Thyroid gland (tissue), 4 donors: ENCODE measurements at regions not wholly inside any gene's neighbourhood (a gene's known extent, or its start where the extent isn't known, plus 50 kb on each side); places are given as distances from the start of the nearest gene placed in this dataset.

Experiments
- DNase-seq, 2 donors: peaks; one replicate each; pipeline ENCODE4 v3.0.0-alpha.2; 2019
- H3K27ac ChIP-seq, 3 donors: fragments of 200-600 bp; sonication (generic); 1 replicate in 2 of 3; 2 replicates in 1 of 3; pipeline ENCODE4 v1.5.1; 2016 to 2019; ENCODE audit warnings: mild to moderate bottlenecking in 1 of 3, moderate library complexity in 1 of 3
- H3K27me3 ChIP-seq: fragments of 200-600 bp; sonication (generic); one replicate; pipeline ENCODE4 v1.5.1; 2019
- H3K36me3 ChIP-seq, 2 donors: fragments of 200-600 bp; sonication (generic); one replicate each; pipeline ENCODE4 v1.5.1; 2016 to 2019
- H3K4me1 ChIP-seq, 2 donors: fragments of 200-600 bp; sonication (generic); one replicate each; pipeline ENCODE4 v1.5.1; 2017 to 2019
- H3K4me3 ChIP-seq, 3 donors: fragments of 200-600 bp; sonication (generic); replicated peaks in 1 of 3; 1 replicate in 2 of 3; 2 replicates in 1 of 3; pipeline ENCODE4 v1.5.1; 2016; ENCODE audit warnings: mild to moderate bottlenecking in 1 of 3
- H3K9me3 ChIP-seq: fragments of 200-600 bp; sonication (generic); one replicate; pipeline ENCODE4 v1.5.1; 2017
- POLR2A ChIP-seq, 2 donors: fragments of 450-650 bp; IDR thresholded peaks; one replicate each; pipeline ENCODE4 v1.6.1; 2017; ENCODE audit warnings: antibody characterized with exemption in 2 of 2, mild to moderate bottlenecking in 2 of 2, moderate library complexity in 1 of 2
- WGBS, 2 donors: methylation state at CpG; one replicate each; pipeline ENCODE4 v1.1.5; 2017; 5-methylcytosine and 5-hydroxymethylcytosine counted together
- intact Hi-C: fragments of 100-400 bp; cut with DNase I; formaldehyde crosslinking; loops from one replicate; pipeline ENCODE4 v1.15.1; 2023
- TF ChIP-seq, protein P1 (sequence below), 6 experiments: fragments of 200-600 bp in 3 of 6; fragments of 450-650 bp in 3 of 6; sonication (generic) in 3 of 6; IDR thresholded peaks; one replicate each; pipeline ENCODE4 v1.5.1; 2016 to 2019; ENCODE audit warnings: antibody characterized with exemption in 6 of 6, mild to moderate bottlenecking in 2 of 6, inconsistent platforms in 1 of 6, moderate library complexity in 1 of 6

DNA sequence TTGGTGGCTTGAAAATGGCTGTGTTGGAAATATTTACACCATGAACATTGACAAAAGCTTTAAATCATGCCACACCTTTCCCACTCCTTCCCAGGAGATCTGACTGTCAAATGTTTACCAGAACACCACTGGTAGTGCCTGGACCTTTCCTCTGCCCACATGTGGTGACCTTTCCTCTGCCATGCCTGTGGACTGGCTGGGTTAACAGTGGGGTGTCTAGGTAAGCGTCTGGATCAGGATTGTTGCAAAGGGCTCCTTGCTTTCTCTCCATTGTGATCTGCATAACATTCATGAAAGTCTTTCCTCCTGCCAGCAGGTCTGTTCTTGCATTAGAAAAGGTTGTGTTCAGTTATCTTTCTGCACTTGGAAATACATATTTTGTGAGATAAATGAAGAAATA, 572.7 kb downstream of the DHX35 start:
- no peaks in the 10 kb centered on the region for H3K9me3 ChIP-seq
- no peaks in the 10 kb centered on the region for H3K36me3 ChIP-seq
- H3K27ac ChIP-seq = no peak overlapping the region
- no peak for DNase-seq
- no peak overlapping the region for H3K4me3 ChIP-seq
- H3K4me1 ChIP-seq = no peaks in the 10 kb centered on the region
- 36 to 74% methylated on average over 1 of the region's 1 CpG for WGBS, 2 donors
- no peak for TF ChIP-seq POLR2A (IDR thresholded peaks at IDR 0.05)
- TF ChIP-seq, protein P1, sequence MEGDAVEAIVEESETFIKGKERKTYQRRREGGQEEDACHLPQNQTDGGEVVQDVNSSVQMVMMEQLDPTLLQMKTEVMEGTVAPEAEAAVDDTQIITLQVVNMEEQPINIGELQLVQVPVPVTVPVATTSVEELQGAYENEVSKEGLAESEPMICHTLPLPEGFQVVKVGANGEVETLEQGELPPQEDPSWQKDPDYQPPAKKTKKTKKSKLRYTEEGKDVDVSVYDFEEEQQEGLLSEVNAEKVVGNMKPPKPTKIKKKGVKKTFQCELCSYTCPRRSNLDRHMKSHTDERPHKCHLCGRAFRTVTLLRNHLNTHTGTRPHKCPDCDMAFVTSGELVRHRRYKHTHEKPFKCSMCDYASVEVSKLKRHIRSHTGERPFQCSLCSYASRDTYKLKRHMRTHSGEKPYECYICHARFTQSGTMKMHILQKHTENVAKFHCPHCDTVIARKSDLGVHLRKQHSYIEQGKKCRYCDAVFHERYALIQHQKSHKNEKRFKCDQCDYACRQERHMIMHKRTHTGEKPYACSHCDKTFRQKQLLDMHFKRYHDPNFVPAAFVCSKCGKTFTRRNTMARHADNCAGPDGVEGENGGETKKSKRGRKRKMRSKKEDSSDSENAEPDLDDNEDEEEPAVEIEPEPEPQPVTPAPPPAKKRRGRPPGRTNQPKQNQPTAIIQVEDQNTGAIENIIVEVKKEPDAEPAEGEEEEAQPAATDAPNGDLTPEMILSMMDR (IDR thresholded peaks at IDR 0.05) = no peak
- no peaks in the 10 kb centered on the region for H3K27me3 ChIP-seq
- intact Hi-C loops = no loop called here

DNA sequence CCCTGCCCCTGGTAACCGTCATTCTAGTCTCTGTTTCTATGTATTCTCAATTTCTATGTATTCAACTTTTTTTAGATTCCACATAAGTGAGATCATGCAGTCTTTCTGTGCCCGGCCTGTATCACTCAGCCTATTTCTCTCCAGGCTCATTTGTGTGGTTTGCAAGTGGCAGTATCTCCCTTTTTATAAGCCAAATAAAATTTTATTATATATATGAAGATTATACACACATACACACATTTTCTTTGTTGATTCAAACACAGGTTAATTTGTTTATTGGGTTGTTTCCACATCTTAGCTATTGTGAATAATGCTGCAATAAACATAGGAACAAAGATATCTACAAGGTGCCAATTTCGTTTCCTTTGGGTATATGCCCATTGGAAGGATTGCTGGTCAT, 571.7 kb downstream of the DHX35 start:
- Histone ChIP-seq H3K9me3 (no peaks in the 10 kb centered on the region), H3K27ac (no peak overlapping the region), H3K4me1 (no peaks in the 10 kb centered on the region), H3K36me3 (no peaks in the 10 kb centered on the region), H3K27me3 (no peaks in the 10 kb centered on the region), H3K4me3 (no peak overlapping the region)
- DNase-seq = no peak
- whole genome bisulfite sequencing, 2 donors = 84 to 85% methylated on average over 3 of the region's 3 CpGs
- intact Hi-C loops = no loop called here
- TF ChIP-seq, protein P1 (IDR thresholded peaks at IDR 0.05) = no peak
- no peak for TF ChIP-seq POLR2A (IDR thresholded peaks at IDR 0.05)

DNA sequence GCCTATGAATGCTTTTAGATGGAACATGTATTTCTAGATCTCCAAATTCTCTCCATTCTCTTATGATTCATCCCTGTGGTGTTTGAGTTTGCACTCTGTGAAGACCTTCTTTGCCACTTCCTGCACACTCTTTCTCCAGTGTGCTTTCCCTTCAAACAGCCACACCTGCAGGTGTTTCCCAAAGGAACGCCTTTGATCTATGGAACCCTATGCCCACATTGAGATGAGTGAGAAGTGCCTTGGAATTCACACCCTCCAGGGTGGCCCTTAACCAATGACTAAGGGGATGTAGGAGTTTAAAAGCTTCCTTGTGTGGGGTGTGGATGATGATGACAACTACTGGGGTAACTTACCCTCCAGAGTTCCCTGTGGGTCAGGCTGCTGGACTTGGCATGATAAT, 570.1 kb downstream of the DHX35 start:
- no peak for TF ChIP-seq POLR2A (IDR thresholded peaks at IDR 0.05)
- TF ChIP-seq, protein P1 (IDR thresholded peaks at IDR 0.05) = no peak
- Histone ChIP-seq H3K9me3 (no peaks in the 10 kb centered on the region), H3K4me1 (no peaks in the 10 kb centered on the region), H3K4me3 (no peak overlapping the region), H3K36me3 (no peaks in the 10 kb centered on the region), H3K27ac (no peak overlapping the region), H3K27me3 (no peaks in the 10 kb centered on the region)
- 83 to 95% methylated on average over 1 of the region's 1 CpG for WGBS, 2 donors
- intact Hi-C loops = no loop called here
- no peak for DNase-seq

DNA sequence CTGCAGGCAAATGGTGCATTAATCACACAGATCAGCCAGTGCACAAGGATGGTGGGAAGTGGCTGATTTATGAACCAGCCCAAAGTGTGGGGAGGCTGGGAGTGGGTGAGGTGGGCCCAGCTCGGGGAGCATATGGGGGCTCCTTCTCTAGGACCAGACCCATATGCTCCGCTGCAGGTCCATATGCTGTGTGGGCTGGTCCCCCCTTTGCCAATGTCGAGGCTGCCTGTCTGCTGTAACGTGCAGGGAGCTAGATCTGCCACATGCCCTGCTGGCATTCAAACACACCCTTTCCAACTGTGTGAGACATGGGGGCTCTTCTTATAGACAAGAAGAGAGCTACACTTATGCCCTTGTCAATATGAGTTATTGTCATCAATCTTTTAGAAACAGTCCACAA, 566.3 kb downstream of the DHX35 start:
- TF ChIP-seq POLR2A (IDR thresholded peaks at IDR 0.05) = no peak
- TF ChIP-seq, protein P1 (IDR thresholded peaks at IDR 0.05) = no peak
- WGBS, 2 donors = 93 to 94% methylated on average over 4 of the region's 4 CpGs
- H3K9me3 ChIP-seq = no peaks in the 10 kb centered on the region

DNA sequence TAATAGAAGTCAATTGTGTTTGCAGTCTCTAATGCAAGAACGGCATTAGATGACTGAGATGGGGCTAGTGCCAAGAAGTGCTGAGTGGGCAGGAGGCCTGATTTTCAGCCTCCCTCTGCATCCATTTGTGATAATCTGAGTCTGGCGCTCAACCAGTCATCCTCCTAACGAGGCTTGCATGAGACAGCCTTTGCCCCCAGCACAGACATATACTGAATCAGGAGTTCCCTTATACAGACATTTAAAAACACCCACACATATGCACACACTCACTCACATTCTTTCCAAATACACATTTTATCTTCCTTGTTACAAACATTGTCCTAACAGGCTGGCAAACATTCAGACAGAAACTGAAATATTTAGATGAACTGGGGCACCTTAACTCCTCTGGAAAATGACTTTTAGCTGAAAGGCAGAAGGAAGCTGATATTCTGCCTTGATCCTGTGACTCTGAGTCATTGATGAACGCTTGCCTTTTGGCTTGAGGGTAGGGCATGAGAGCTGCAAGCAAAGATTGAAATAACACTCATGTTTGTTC, 562.3 kb downstream of the DHX35 start:
- no peaks in the 10 kb centered on the region for H3K36me3 ChIP-seq
- no peak overlapping the region for H3K27ac ChIP-seq
- no peak overlapping the region for H3K4me3 ChIP-seq
- intact Hi-C loops = no loop called here
- H3K9me3 ChIP-seq = no peaks in the 10 kb centered on the region
- 68 to 73% methylated on average over 4 of the region's 4 CpGs for WGBS, 2 donors
- TF ChIP-seq POLR2A (IDR thresholded peaks at IDR 0.05) = no peak
- H3K27me3 ChIP-seq = no peaks in the 10 kb centered on the region
- no peak for DNase-seq
- H3K4me1 ChIP-seq = no peaks in the 10 kb centered on the region

More for the DNA sequence above, 566.3 kb downstream of the DHX35 start:
- DNase-seq = no peak
- Histone ChIP-seq H3K36me3 (no peaks in the 10 kb centered on the region), H3K27ac (no peak overlapping the region), H3K27me3 (no peaks in the 10 kb centered on the region), H3K4me3 (no peak overlapping the region), H3K4me1 (no peaks in the 10 kb centered on the region)
- intact Hi-C loops = no loop called here

DNA sequence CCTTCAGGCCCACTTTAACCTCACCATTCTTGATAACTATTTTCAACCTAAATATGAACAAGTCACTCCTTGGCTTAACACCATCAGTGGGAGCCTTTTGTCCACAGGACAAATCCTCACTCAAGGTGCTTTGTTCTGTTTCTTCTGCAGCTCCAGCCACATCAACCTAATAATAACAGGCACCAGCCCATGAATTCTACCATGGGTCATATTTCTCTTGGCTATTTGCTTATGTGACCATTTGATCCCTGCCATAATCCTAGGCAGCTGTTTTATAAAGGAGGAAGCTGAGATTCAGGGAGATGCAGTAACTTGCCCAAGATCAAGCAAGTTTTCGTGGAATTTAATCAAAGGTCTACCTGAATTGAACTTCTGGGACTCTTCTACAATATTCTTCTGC, 561.3 kb downstream of the DHX35 start:
- H3K36me3 ChIP-seq = no peaks in the 10 kb centered on the region
- no peak overlapping the region for H3K4me3 ChIP-seq
- no peaks in the 10 kb centered on the region for H3K9me3 ChIP-seq
- DNase-seq = no peak
- intact Hi-C loops = no loop called here
- no peak overlapping the region for H3K27ac ChIP-seq
- H3K4me1 ChIP-seq = no peaks in the 10 kb centered on the region
- WGBS, 2 donors = 85 to 88% methylated on average over 1 of the region's 1 CpG
- H3K27me3 ChIP-seq = no peaks in the 10 kb centered on the region
- no peak for TF ChIP-seq POLR2A (IDR thresholded peaks at IDR 0.05)
- TF ChIP-seq, protein P1 (IDR thresholded peaks at IDR 0.05) = no peak
